HepG2 (cell line): ENCODE measurements at regions not wholly inside any gene's neighbourhood (a gene's known extent, or its start where the extent isn't known, plus 50 kb on each side); places are given as distances from the start of the nearest gene placed in this dataset.
A peak's percentile ranks its signal among the peaks of the same experiment; 100 is the strongest.

Experiments
- ATAC-seq: fragments of 200-7000 bp; cut with Tn5 transposase; 3 replicates; pipeline ENCODE4 v1.9.1; 2020; ENCODE audit warnings: mild to moderate bottlenecking, moderate library complexity
- BruUV-seq: library from RNA; stranded (reverse); fragments of 400-500 nt; replicated peaks from 2 replicates; lab custom pipeline; 2021; lab: Mats Ljungman, UMichigan
- CTCF ChIA-PET: fragments of 300-600 bp; formaldehyde crosslinking; extraction: SDS; loops from one replicate; lab custom pipeline; 2021; ENCODE audit warnings: low total read pairs, inconsistent platforms, low intra/inter-chr PET ratio; lab: Yijun Ruan, JAX
- POLR2A ChIA-PET: fragments of 350-600 bp; sonication (Branson Sonifier 250); formaldehyde crosslinking; loops from one replicate; lab custom pipeline; 2020; ENCODE audit warnings: antibody characterized with exemption, inconsistent platforms; lab: Yijun Ruan, JAX
- DNase-seq: peaks from one replicate; pipeline ENCODE4 v3.0.0-alpha.2; 2015; ENCODE audit warnings: low spot score
- FAIRE-seq: peaks from 3 replicates; lab custom pipeline; 2011; peaks lifted over from hg19 to GRCh38; lab: Jason Lieb, UNC
- H2AFZ ChIP-seq: one replicate; pipeline ENCODE4 v1.6.1; 2011; ENCODE audit warnings: low read length, inconsistent platforms
- H3K27ac ChIP-seq: fragments of 300-600 bp; 3 replicates; pipeline ENCODE4 v1.8.0; 2011; ENCODE audit warnings: mixed run types, mild to moderate bottlenecking, mixed read lengths, low read length, inconsistent platforms; ENCODE audit not compliant: insufficient read depth; ENCODE audit errors: extremely low read length
- H3K27me3 ChIP-seq, 2 experiments: fragments of 200-600 bp in 1 of 2; 2 replicates in 1 of 2; 3 replicates in 1 of 2; pipeline versions ENCODE4 v1.6.0 to v1.8.0; 2011; ENCODE audit warnings: low read length in 2 of 2, mild to moderate bottlenecking in 2 of 2, moderate library complexity in 2 of 2, inconsistent platforms in 1 of 2; ENCODE audit not compliant: insufficient read depth in 2 of 2, control insufficient read depth in 1 of 2
- H3K36me3 ChIP-seq, 2 experiments: fragments of 200-600 bp in 1 of 2; replicated peaks in 1 of 2; 2 replicates in 1 of 2; 3 replicates in 1 of 2; pipeline versions ENCODE4 v1.5.1 to v1.8.0; 2011; ENCODE audit warnings: low read length in 2 of 2, inconsistent platforms in 1 of 2; ENCODE audit not compliant: insufficient read depth in 2 of 2, control insufficient read depth in 1 of 2
- H3K4me1 ChIP-seq: 2 replicates; pipeline ENCODE4 v1.5.1; 2012; ENCODE audit warnings: low read length, inconsistent platforms; ENCODE audit not compliant: insufficient read depth
- H3K4me2 ChIP-seq: 2 replicates; pipeline ENCODE4 v1.6.0; 2011; ENCODE audit warnings: low read depth, low read length, inconsistent platforms
- H3K4me3 ChIP-seq, 3 experiments: fragments of 200-600 bp in 1 of 3; sonication (generic), shearing (Covaris generic) in 1 of 3; replicated peaks in 1 of 3; 2 replicates each; pipeline ENCODE4 v1.5.1; 2011 to 2016; ENCODE audit warnings: low read length in 3 of 3, inconsistent platforms in 2 of 3, low read depth in 2 of 3, mild to moderate bottlenecking in 2 of 3, control low read depth in 1 of 3, mixed read lengths in 1 of 3; ENCODE audit not compliant: insufficient read depth in 1 of 3
- H3K79me2 ChIP-seq: one replicate; pipeline ENCODE4 v1.6.1; 2011; ENCODE audit warnings: low read length, inconsistent platforms; ENCODE audit not compliant: insufficient read depth
- H3K9ac ChIP-seq: 2 replicates; pipeline ENCODE4 v1.6.0; 2011; ENCODE audit warnings: mild to moderate bottlenecking, low read depth, low read length, inconsistent platforms; ENCODE audit not compliant: insufficient read depth
- H3K9me3 ChIP-seq: 2 replicates; pipeline ENCODE4 v1.5.1; 2012; ENCODE audit warnings: mild to moderate bottlenecking, low read length
- H4K20me1 ChIP-seq: 2 replicates; pipeline ENCODE4 v1.6.0; 2011; ENCODE audit warnings: inconsistent platforms, mild to moderate bottlenecking, low read length, moderate library complexity; ENCODE audit not compliant: insufficient read depth
- ADNP ChIP-seq: sonication (generic); formaldehyde crosslinking; IDR thresholded peaks from 2 replicates; pipeline ENCODE4 v1.4.0; 2020; ENCODE audit warnings: missing genetic modification reagents
- MAZ ChIP-seq, 2 experiments: sonication (generic) in 1 of 2; formaldehyde crosslinking in 1 of 2; IDR thresholded peaks; 2 replicates each; pipeline versions ENCODE4 v1.5.0 to v1.6.1; 2012 to 2020; ENCODE audit warnings: low read depth in 2 of 2, mild to moderate bottlenecking in 2 of 2, borderline replicate concordance in 1 of 2, improper control_type of control experiment in 1 of 2, low read length in 1 of 2, missing genetic modification reagents in 1 of 2, moderate library complexity in 1 of 2
- MEIS1 ChIP-seq: sonication (generic); formaldehyde crosslinking; IDR thresholded peaks from 2 replicates; pipeline ENCODE4 v1.9.0; 2021; ENCODE audit warnings: mild to moderate bottlenecking, missing genetic modification reagents, moderate library complexity, borderline replicate concordance
- NFKB2 ChIP-seq: sonication (generic); formaldehyde crosslinking; IDR thresholded peaks from 2 replicates; pipeline ENCODE4 v1.4.0; 2020; ENCODE audit warnings: missing genetic modification reagents, borderline replicate concordance
- NR2F6 ChIP-seq, 2 experiments: IDR thresholded peaks; 2 replicates each; pipeline ENCODE4 v1.6.1; 2016; ENCODE audit warnings: antibody characterized with exemption in 1 of 2, mild to moderate bottlenecking in 1 of 2
- SETDB1 ChIP-seq: sonication (generic); formaldehyde crosslinking; IDR thresholded peaks from 2 replicates; pipeline ENCODE4 v1.5.1; 2020; ENCODE audit warnings: missing genetic modification reagents, mild to moderate bottlenecking, borderline replicate concordance
- SKIL ChIP-seq: sonication (generic); formaldehyde crosslinking; IDR thresholded peaks from 2 replicates; pipeline ENCODE4 v1.8.0; 2022; ENCODE audit warnings: missing genetic modification reagents, mild to moderate bottlenecking, moderate library complexity, borderline replicate concordance
- SOX13 ChIP-seq, 3 experiments: fragments of 450-650 bp in 1 of 3; sonication (generic) in 1 of 3; formaldehyde crosslinking in 1 of 3; IDR thresholded peaks in 2 of 3; conservative IDR thresholded peaks in 1 of 3; 2 replicates each; pipeline versions ENCODE4 v1.5.0 to v1.6.1; 2016 to 2020; ENCODE audit warnings: antibody characterized with exemption in 1 of 3, mild to moderate bottlenecking in 1 of 3, missing compliant biosample characterization in 1 of 3, missing genetic modification reagents in 1 of 3, moderate library complexity in 1 of 3
- SOX6 ChIP-seq, 2 experiments: fragments of 450-650 bp in 1 of 2; sonication (generic) in 1 of 2; formaldehyde crosslinking in 1 of 2; IDR thresholded peaks; 2 replicates each; pipeline versions ENCODE4 v1.4.0 to v1.6.1; 2017 to 2020; ENCODE audit warnings: antibody characterized with exemption in 1 of 2, mild to moderate bottlenecking in 1 of 2, missing genetic modification reagents in 1 of 2
- TARDBP ChIP-seq: sonication (generic); formaldehyde crosslinking; IDR thresholded peaks from 2 replicates; pipeline ENCODE4 v1.8.0; 2022; ENCODE audit warnings: mild to moderate bottlenecking, missing genetic modification reagents
- THAP7 ChIP-seq: sonication (generic); formaldehyde crosslinking; IDR thresholded peaks from 2 replicates; pipeline ENCODE4 v1.8.1; 2023; ENCODE audit warnings: mild to moderate bottlenecking, missing genetic modification reagents
- ZBTB34 ChIP-seq: sonication (generic); formaldehyde crosslinking; IDR thresholded peaks from 2 replicates; pipeline ENCODE4 v1.8.0; 2022; ENCODE audit warnings: mild to moderate bottlenecking, missing genetic modification reagents
- ZBTB44 ChIP-seq: sonication (generic); formaldehyde crosslinking; IDR thresholded peaks from 2 replicates; pipeline ENCODE4 v1.4.0; 2020; ENCODE audit warnings: missing genetic modification reagents
- ZFP36L1 ChIP-seq: sonication (generic); formaldehyde crosslinking; IDR thresholded peaks from 2 replicates; pipeline ENCODE4 v1.8.0; 2022; ENCODE audit warnings: mild to moderate bottlenecking, missing genetic modification reagents, moderate library complexity
- ZNF496 ChIP-seq: sonication (generic); formaldehyde crosslinking; IDR thresholded peaks from 2 replicates; pipeline ENCODE4 v1.8.1; 2023; ENCODE audit warnings: mild to moderate bottlenecking, moderate library complexity, missing genetic modification reagents; ENCODE audit not compliant: insufficient replicate concordance
- in situ Hi-C: cut with HindIII; loops from 2 replicates; pipeline ENCODE4 v1.10.0; 2017; ENCODE audit warnings: low pct_unique_long_range_greater_than_20kb; ENCODE audit not compliant: extremely low pct_ligation_motif_present
- intact Hi-C: fragments of 100-400 bp; cut with micrococcal nuclease; formaldehyde crosslinking; loops from one replicate; pipeline ENCODE4 v1.10.0; 2022; ENCODE audit not compliant: unreplicated experiment

GRCh38 chr10:121099592-121099991 lies 248.4 kb downstream of the WDR11 start:
- BruUV-seq = no TSS peak
- Histone ChIP-seq H4K20me1 (no peaks in the 10 kb centered on the region), H3K27ac (no peak overlapping the region), H3K4me1 (peaks cover 25% of the 10 kb centered on the region), H3K79me2 (no peaks in the 10 kb centered on the region), H2AFZ (no peak overlapping the region), H3K36me3 (no peaks in the 10 kb centered on the region), H3K4me2 (no peak overlapping the region), H3K27me3 (no peaks in the 10 kb centered on the region), H3K9ac (no peak overlapping the region), H3K9me3 (no peaks in the 10 kb centered on the region), H3K4me3 (no peak overlapping the region)
- peak; percentile 53 for DNase-seq
- in situ Hi-C loops = no loop called here
- ChIA-PET CTCF (no interaction called here), POLR2A (no interaction called here)
- peak; percentile 73 for FAIRE-seq
- peak; percentile 70 for ATAC-seq
- intact Hi-C loops = no loop called here
- TF ChIP-seq ADNP (CRISPR knock-in tag) (no peak), ZBTB44 (CRISPR knock-in tag) (no peak), THAP7 (CRISPR knock-in tag) (no peak), NFKB2 (CRISPR knock-in tag) (no peak), MAZ (IDR thresholded peaks at IDR 0.05; ENCODE audit: borderline replicate concordance, low read depth, low read length) (no peak), MAZ (CRISPR knock-in tag; IDR thresholded peaks at IDR 0.05; ENCODE audit: low read depth) (no peak), NR2F6 (IDR thresholded peaks at IDR 0.05) (peak; percentile 42; the same call in 1 of the 2 replicates), NR2F6 (CRISPR knock-in tag; IDR thresholded peaks at IDR 0.05) (no peak), ZBTB34 (CRISPR knock-in tag) (0 out of 2 replicates have a peak, but pooled peaks have one; percentile 28), SKIL (no peak), SETDB1 (CRISPR knock-in tag) (no peak), SOX13 (IDR thresholded peaks at IDR 0.05) (no peak), SOX13 (CRISPR knock-in tag; conservative IDR thresholded peaks at IDR 0.05 in 1 of 2, IDR thresholded peaks at IDR 0.05 in 1 of 2) (0 out of 4 replicates have a peak, but pooled peaks of 1 of the 2 experiments have one; percentile 9), SOX6 (IDR thresholded peaks at IDR 0.05) (no peak), SOX6 (CRISPR knock-in tag; IDR thresholded peaks at IDR 0.05) (peak; percentile 40; the same call in 1 of the 2 replicates), TARDBP (CRISPR knock-in tag) (no peak), ZNF496 (CRISPR knock-in tag) (no peak), ZFP36L1 (no peak), MEIS1 (no peak)
